ENCODE measurements at regions not wholly inside any gene's neighbourhood (a gene's known extent, or its start where the extent isn't known, plus 50 kb on each side); places are given as distances from the start of the nearest gene placed in this dataset.
"Not testable (repeated sequence)": the region's sequence is repeated elsewhere in the genome, so short reads cannot be mapped to it uniquely, and the experiment has no call there.

DNA sequence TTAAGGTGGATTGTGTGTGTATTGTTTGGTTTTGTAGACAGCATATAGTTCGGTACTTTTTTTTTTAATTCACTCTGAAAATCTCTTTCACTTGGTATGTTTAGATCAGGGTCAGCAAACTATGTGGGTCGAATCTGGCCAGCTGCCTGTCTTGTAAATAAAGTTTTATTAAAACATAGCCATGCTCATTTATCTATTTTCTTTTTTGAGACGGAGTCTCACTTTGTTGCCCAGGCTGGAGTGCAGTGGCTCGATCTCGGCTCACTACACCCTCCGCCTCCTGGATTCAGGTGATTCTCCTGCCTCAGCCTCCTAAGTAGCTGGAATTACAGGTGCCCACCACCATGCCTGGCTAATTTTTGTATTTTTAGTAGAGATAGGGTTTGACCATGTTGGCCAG, 72.4 kb upstream of the EZR start:
- TF ChIP-seq, protein P1, sequence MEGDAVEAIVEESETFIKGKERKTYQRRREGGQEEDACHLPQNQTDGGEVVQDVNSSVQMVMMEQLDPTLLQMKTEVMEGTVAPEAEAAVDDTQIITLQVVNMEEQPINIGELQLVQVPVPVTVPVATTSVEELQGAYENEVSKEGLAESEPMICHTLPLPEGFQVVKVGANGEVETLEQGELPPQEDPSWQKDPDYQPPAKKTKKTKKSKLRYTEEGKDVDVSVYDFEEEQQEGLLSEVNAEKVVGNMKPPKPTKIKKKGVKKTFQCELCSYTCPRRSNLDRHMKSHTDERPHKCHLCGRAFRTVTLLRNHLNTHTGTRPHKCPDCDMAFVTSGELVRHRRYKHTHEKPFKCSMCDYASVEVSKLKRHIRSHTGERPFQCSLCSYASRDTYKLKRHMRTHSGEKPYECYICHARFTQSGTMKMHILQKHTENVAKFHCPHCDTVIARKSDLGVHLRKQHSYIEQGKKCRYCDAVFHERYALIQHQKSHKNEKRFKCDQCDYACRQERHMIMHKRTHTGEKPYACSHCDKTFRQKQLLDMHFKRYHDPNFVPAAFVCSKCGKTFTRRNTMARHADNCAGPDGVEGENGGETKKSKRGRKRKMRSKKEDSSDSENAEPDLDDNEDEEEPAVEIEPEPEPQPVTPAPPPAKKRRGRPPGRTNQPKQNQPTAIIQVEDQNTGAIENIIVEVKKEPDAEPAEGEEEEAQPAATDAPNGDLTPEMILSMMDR (IDR thresholded peaks at IDR 0.05) = not testable (repeated sequence)
- not testable (repeated sequence) for TF ChIP-seq POLR2A (IDR thresholded peaks at IDR 0.05)

Data from Peyer's patch (tissue), 4 donors.